ENCODE measurements at regions not wholly inside any gene's neighbourhood (a gene's known extent, or its start where the extent isn't known, plus 50 kb on each side); places are given as distances from the start of the nearest gene placed in this dataset.

DNA sequence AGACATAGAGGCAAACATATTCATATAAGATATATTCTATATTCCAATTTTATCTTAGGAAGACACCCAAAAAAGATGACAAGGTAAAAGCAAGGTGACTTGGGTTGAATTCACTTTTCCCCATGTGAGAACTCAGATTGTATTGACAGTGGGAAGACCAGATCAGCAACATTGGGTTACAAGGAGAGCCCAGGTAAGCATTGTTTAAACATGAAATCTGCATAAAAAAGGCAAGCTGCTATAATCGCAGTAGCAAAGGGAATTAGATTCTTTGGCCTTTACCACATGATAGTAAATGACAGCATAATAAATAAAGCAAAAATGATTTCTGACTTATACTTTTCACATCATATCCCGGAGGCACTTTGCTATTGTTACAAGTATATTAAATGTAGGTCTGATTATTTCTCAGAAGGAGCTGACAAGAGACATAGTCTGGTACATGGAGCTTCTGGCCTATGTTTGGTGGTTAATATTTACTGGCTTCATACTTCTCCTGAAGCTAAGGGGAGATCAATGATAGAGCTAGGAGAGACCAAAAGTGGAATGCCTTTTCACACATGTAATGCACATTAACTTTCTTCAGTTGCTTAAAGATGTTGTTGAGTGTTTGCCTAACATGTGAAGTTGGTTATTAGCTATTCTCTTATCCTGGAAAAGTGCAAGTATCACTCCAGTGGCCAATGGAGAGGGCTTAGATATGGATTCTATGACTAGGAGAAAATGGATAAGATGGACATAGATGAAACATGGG lies 53.1 kb upstream of the EEF1E1 start:
- DNase-seq (no peak), ATAC-seq (no peak)
- intact Hi-C loops (cut with DNase I, micrococcal nuclease), result no loop called here

Measured in left colon (tissue), 2 donors.